Neural crest cell (in vitro differentiated cells): ENCODE measurements at regions not wholly inside any gene's neighbourhood (a gene's known extent, or its start where the extent isn't known, plus 50 kb on each side); places are given as distances from the start of the nearest gene placed in this dataset.
"Not testable (repeated sequence)": the region's sequence is repeated elsewhere in the genome, so short reads cannot be mapped to it uniquely, and the experiment has no call there.

Source experiments
- DNase-seq: peaks from one replicate; pipeline ENCODE4 v3.0.0; 2021; ENCODE audit warnings: low read depth, mixed read lengths, low spot score
- H3K27ac Mint-ChIP-seq: one replicate; pipeline ENCODE4 v1.8.0; 2021; ENCODE audit warnings: mild to moderate bottlenecking, mixed read lengths; ENCODE audit not compliant: unreplicated experiment
- H3K27me3 Mint-ChIP-seq: 2 replicates; pipeline ENCODE4 v1.8.0; 2021; ENCODE audit warnings: low read depth, mild to moderate bottlenecking, mixed read lengths
- H3K36me3 Mint-ChIP-seq: 2 replicates; pipeline ENCODE4 v1.8.0; 2021; ENCODE audit warnings: low read depth, mild to moderate bottlenecking, mixed read lengths
- H3K4me1 Mint-ChIP-seq: 2 replicates; pipeline ENCODE4 v1.8.0; 2021; ENCODE audit warnings: mixed read lengths
- H3K4me3 Mint-ChIP-seq: one replicate; pipeline ENCODE4 v1.8.0; 2021; ENCODE audit warnings: mild to moderate bottlenecking, mixed read lengths
- H3K9me3 Mint-ChIP-seq: 2 replicates; pipeline ENCODE4 v1.8.0; 2021; ENCODE audit warnings: mixed read lengths
- CTCF ChIP-seq: fragments of 200-600 bp; sonication (generic); conservative IDR thresholded peaks from 2 replicates; pipeline ENCODE4 v1.5.0; 2021; ENCODE audit warnings: antibody characterized with exemption, mild to moderate bottlenecking

GRCh38 chr12:67890726-67891258, 98.5 kb upstream of the IFNG-AS1 start:
- Mint-ChIP-seq H3K27me3 (no peaks in the 10 kb centered on the region), H3K36me3 (no peaks in the 10 kb centered on the region), H3K4me1 (peaks cover 29% of the 10 kb centered on the region), H3K4me3 (no peak overlapping the region), H3K9me3 (no peaks in the 10 kb centered on the region), H3K27ac (no peak overlapping the region)
- no peak for DNase-seq
- no peak for TF ChIP-seq CTCF

GRCh38 chr12:67891596-67891995, 97.7 kb upstream of the IFNG-AS1 start:
- TF ChIP-seq CTCF = no peak
- Mint-ChIP-seq H3K36me3 (no peaks in the 10 kb centered on the region), H3K27ac (peak overlapping the region; percentile 15), H3K9me3 (no peaks in the 10 kb centered on the region), H3K27me3 (no peaks in the 10 kb centered on the region), H3K4me3 (no peak overlapping the region), H3K4me1 (peaks cover 29% of the 10 kb centered on the region)
- no peak for DNase-seq

- no peak for TF ChIP-seq CTCF
- no peak overlapping the region for H3K27ac Mint-ChIP-seq
- H3K9me3 Mint-ChIP-seq = no peaks in the 10 kb centered on the region
- H3K27me3 Mint-ChIP-seq = no peaks in the 10 kb centered on the region
- DNase-seq = no peak
- H3K4me1 Mint-ChIP-seq = peaks cover 29% of the 10 kb centered on the region
- no peaks in the 10 kb centered on the region for H3K36me3 Mint-ChIP-seq
- H3K4me3 Mint-ChIP-seq = no peak overlapping the region
These were observed 96.8 kb upstream of the IFNG-AS1 start for GRCh38 chr12:67892259-67893021.

- Mint-ChIP-seq H3K27ac (no peak overlapping the region), H3K4me3 (no peak overlapping the region), H3K36me3 (no peaks in the 10 kb centered on the region), H3K4me1 (peaks cover 29% of the 10 kb centered on the region), H3K27me3 (no peaks in the 10 kb centered on the region), H3K9me3 (no peaks in the 10 kb centered on the region)
- TF ChIP-seq CTCF = no peak
- no peak for DNase-seq
These were observed 96.1 kb upstream of the IFNG-AS1 start for GRCh38 chr12:67893022-67893580.

- DNase-seq, H3K27me3 Mint-ChIP-seq, H3K4me1 Mint-ChIP-seq, H3K4me3 Mint-ChIP-seq, H3K36me3 Mint-ChIP-seq, H3K9me3 Mint-ChIP-seq, H3K27ac Mint-ChIP-seq: not testable (repeated sequence)
These were observed 88.8 kb upstream of the IFNG-AS1 start for GRCh38 chr12:67900418-67900817.

GRCh38 chr12:67909091-67909531, 80.1 kb upstream of the IFNG-AS1 start:
- no peak for DNase-seq
- Mint-ChIP-seq H3K4me3 (no peak overlapping the region), H3K9me3 (no peaks in the 10 kb centered on the region), H3K27me3 (no peaks in the 10 kb centered on the region), H3K4me1 (no peaks in the 10 kb centered on the region), H3K36me3 (no peaks in the 10 kb centered on the region), H3K27ac (no peak overlapping the region)
- TF ChIP-seq CTCF = no peak
